HCT116 (cell line): ENCODE measurements at regions not wholly inside any gene's neighbourhood (a gene's known extent, or its start where the extent isn't known, plus 50 kb on each side); places are given as distances from the start of the nearest gene placed in this dataset.

Experiments
- ATF3 ChIP-seq: IDR thresholded peaks from 2 replicates; pipeline ENCODE4 v1.6.1; 2012
- CEBPB ChIP-seq: IDR thresholded peaks from 2 replicates; pipeline ENCODE4 v1.6.1; 2012; ENCODE audit warnings: low read depth
- CTCF ChIP-seq, 3 experiments: fragments of 200-600 bp in 1 of 3; sonication (generic) in 1 of 3; IDR thresholded peaks in 2 of 3; conservative IDR thresholded peaks in 1 of 3; 2 replicates each; pipeline ENCODE4 v1.5.1; 2012 to 2017; ENCODE audit warnings: low read depth in 2 of 3, low read length in 2 of 3, antibody characterized with exemption in 1 of 3, borderline replicate concordance in 1 of 3, control low read depth in 1 of 3, mild to moderate bottlenecking in 1 of 3, mixed read lengths in 1 of 3, mixed run types in 1 of 3, moderate library complexity in 1 of 3; ENCODE audit not compliant: insufficient read depth in 1 of 3
- EGR1 ChIP-seq: IDR thresholded peaks from 2 replicates; pipeline ENCODE4 v1.6.1; 2012; ENCODE audit warnings: low read depth
- ELF1 ChIP-seq: IDR thresholded peaks from 2 replicates; pipeline ENCODE4 v1.6.1; 2012; ENCODE audit warnings: low read depth, borderline replicate concordance
- JUND ChIP-seq: IDR thresholded peaks from 2 replicates; pipeline ENCODE4 v1.6.1; 2012
- POLR2A ChIP-seq: IDR thresholded peaks from 2 replicates; pipeline ENCODE4 v1.7.0; 2011; ENCODE audit warnings: borderline replicate concordance; ENCODE audit not compliant: insufficient read depth, insufficient read length; ENCODE audit errors: extremely low read depth
- POLR2AphosphoS5 ChIP-seq: IDR thresholded peaks from 2 replicates; pipeline ENCODE4 v1.6.1; 2011; ENCODE audit warnings: mild to moderate bottlenecking, low read depth, low read length, moderate library complexity
- REST ChIP-seq: IDR thresholded peaks from 2 replicates; pipeline ENCODE4 v1.6.1; 2012; ENCODE audit warnings: low read depth
- SIN3A ChIP-seq: IDR thresholded peaks from 2 replicates; pipeline ENCODE4 v1.6.1; 2012; ENCODE audit warnings: low read depth
- TCF7L2 ChIP-seq: IDR thresholded peaks from 2 replicates; pipeline ENCODE4 v1.7.0; 2011; ENCODE audit warnings: borderline replicate concordance, inconsistent platforms; ENCODE audit not compliant: insufficient read depth, insufficient read length; ENCODE audit errors: extremely low read depth
- ZBTB33 ChIP-seq: IDR thresholded peaks from 2 replicates; pipeline ENCODE4 v1.6.1; 2011; ENCODE audit warnings: mild to moderate bottlenecking, low read length, moderate library complexity; ENCODE audit not compliant: insufficient replicate concordance; ENCODE audit errors: extremely low read depth
- ZNF274 ChIP-seq: fragments of 200-500 bp; sonication (Bioruptor generic); IDR thresholded peaks from 2 replicates; pipeline ENCODE4 v1.6.1; 2014; ENCODE audit warnings: mild to moderate bottlenecking, low read depth, low read length, inconsistent platforms

GRCh38 chr7:41013117-41013516 is 689.8 kb downstream of the INHBA start:
- TF ChIP-seq EGR1 (no peak), POLR2A (no peak), CTCF (IDR thresholded peaks at IDR 0.05 in 2 of 3, conservative IDR thresholded peaks at IDR 0.05 in 1 of 3; ENCODE audit: borderline replicate concordance in 1 of 3, insufficient read depth in 1 of 3, low read depth in 2 of 3, low read length in 2 of 3) (no peak), JUND (no peak), POLR2AphosphoS5 (no peak), TCF7L2 (no peak), CEBPB (no peak), ZNF274 (no peak), ELF1 (no peak), SIN3A (no peak), ZBTB33 (no peak), ATF3 (no peak), REST (no peak)
